B cell (primary cell): ENCODE measurements at regions not wholly inside any gene's neighbourhood (a gene's known extent, or its start where the extent isn't known, plus 50 kb on each side); places are given as distances from the start of the nearest gene placed in this dataset.

Experiments used
- ATAC-seq: fragments of 200-7000 bp; cut with Tn5 transposase; one replicate; pipeline ENCODE4 v1.10.0; 2021; ENCODE audit warnings: low read depth, mild to moderate bottlenecking, moderate number of reproducible peaks, moderate library complexity
- CTCF ChIA-PET: fragments of 350-600 bp; sonication (Branson Sonifier 250); formaldehyde crosslinking; loops from one replicate; lab custom pipeline; 2021; ENCODE audit warnings: antibody characterized with exemption, inconsistent platforms; lab: Charles Lee
- POLR2A ChIA-PET: fragments of 350-600 bp; sonication (Branson Sonifier 250); formaldehyde crosslinking; loops from one replicate; lab custom pipeline; 2021; ENCODE audit warnings: antibody characterized with exemption; lab: Charles Lee
- DNase-seq: peaks from one replicate; pipeline ENCODE4 v3.0.0; 2013
- H2AFZ ChIP-seq: 2 replicates; pipeline ENCODE4 v1.6.1; 2012; ENCODE audit warnings: mild to moderate bottlenecking, low read depth, low read length; ENCODE audit not compliant: insufficient read depth, poor library complexity, severe bottlenecking
- H3K27ac ChIP-seq, 2 donors: 1 replicate in 1 of 2; 2 replicates in 1 of 2; pipeline ENCODE4 v1.5.1; 2012 to 2013; ENCODE audit warnings: low read length in 2 of 2, mild to moderate bottlenecking in 2 of 2, moderate library complexity in 1 of 2
- H3K27me3 ChIP-seq, 4 experiments: fragments of 200-600 bp in 1 of 4; sonication (generic) in 1 of 4; replicated peaks in 1 of 4; 1 replicate in 2 of 4; 2 replicates in 2 of 4; pipeline versions ENCODE4 v1.6.1 to v1.7.0; 2013 to 2016; ENCODE audit warnings: low read length in 3 of 4, mild to moderate bottlenecking in 2 of 4, mixed read lengths in 1 of 4, moderate library complexity in 1 of 4; ENCODE audit not compliant: insufficient read depth in 4 of 4, control insufficient read depth in 3 of 4; ENCODE audit errors: control extremely low read depth in 1 of 4
- H3K36me3 ChIP-seq, 2 experiments: replicated peaks in 1 of 2; 1 replicate in 1 of 2; 2 replicates in 1 of 2; pipeline versions ENCODE4 v1.6.1 to v1.7.1; 2013; ENCODE audit warnings: low read length in 1 of 2; ENCODE audit not compliant: insufficient read depth in 2 of 2, control insufficient read depth in 1 of 2; ENCODE audit errors: control extremely low read depth in 1 of 2, extremely low read depth in 1 of 2
- H3K4me1 ChIP-seq, 2 donors: fragments of 200-600 bp in 1 of 2; sonication (generic) in 1 of 2; 1 replicate in 1 of 2; 2 replicates in 1 of 2; pipeline versions ENCODE4 v1.5.1 to v1.6.1; 2013 to 2017; ENCODE audit warnings: low read length in 2 of 2; ENCODE audit not compliant: control insufficient read depth in 2 of 2, insufficient read depth in 2 of 2
- H3K4me2 ChIP-seq: replicated peaks from 2 replicates; pipeline ENCODE3; 2012; ENCODE audit warnings: mild to moderate bottlenecking, low read depth, low read length; ENCODE audit not compliant: poor library complexity, severe bottlenecking
- H3K4me3 ChIP-seq, 5 experiments: fragments of 200-600 bp in 1 of 5; sonication (generic) in 1 of 5; 1 replicate in 3 of 5; 2 replicates in 2 of 5; pipeline versions ENCODE4 v1.5.1 to v1.7.0; 2011 to 2016; ENCODE audit warnings: low read length in 4 of 5, mild to moderate bottlenecking in 4 of 5, low read depth in 2 of 5, control low read depth in 1 of 5, moderate library complexity in 1 of 5; ENCODE audit not compliant: insufficient read depth in 1 of 5; ENCODE audit errors: control extremely low read depth in 1 of 5, extremely low read depth in 1 of 5
- H3K79me2 ChIP-seq: fragments of 200-600 bp; sonication (generic); one replicate; pipeline ENCODE4 v1.6.0; 2016; ENCODE audit warnings: low read length; ENCODE audit not compliant: control insufficient read depth, insufficient read depth
- H3K9ac ChIP-seq: fragments of 200-600 bp; sonication (generic); 2 replicates; pipeline ENCODE4 v1.6.1; 2017; ENCODE audit warnings: mild to moderate bottlenecking, low read length, moderate library complexity
- H3K9me3 ChIP-seq, 3 donors: one replicate each; pipeline versions ENCODE4 v1.6.1 to v1.7.1; 2013; ENCODE audit warnings: low read length in 2 of 3; ENCODE audit not compliant: control insufficient read depth in 2 of 3, insufficient read depth in 1 of 3; ENCODE audit errors: control extremely low read depth in 1 of 3
- H4K20me1 ChIP-seq: 2 replicates; pipeline ENCODE4 v1.6.0; 2012; ENCODE audit warnings: mild to moderate bottlenecking, low read length; ENCODE audit not compliant: insufficient read depth, control insufficient read depth, poor library complexity, severe bottlenecking
- H3K27ac Mint-ChIP-seq: one replicate; pipeline ENCODE4 v1.8.0; 2021; ENCODE audit warnings: mixed read lengths
- H3K27me3 Mint-ChIP-seq: one replicate; pipeline ENCODE4 v1.8.0; 2021; ENCODE audit warnings: mixed read lengths
- H3K4me1 Mint-ChIP-seq: one replicate; pipeline ENCODE4 v1.8.0; 2021; ENCODE audit warnings: mixed read lengths
- H3K4me3 Mint-ChIP-seq: one replicate; pipeline ENCODE4 v1.8.0; 2021; ENCODE audit warnings: mixed read lengths
- H3K9me3 Mint-ChIP-seq: one replicate; pipeline ENCODE4 v1.8.0; 2022; ENCODE audit warnings: mixed read lengths; ENCODE audit not compliant: insufficient read depth
- CTCF ChIP-seq: fragments of 200-600 bp; IDR thresholded peaks from one replicate; pipeline ENCODE4 v1.8.0; 2022; ENCODE audit warnings: antibody characterized with exemption, mild to moderate bottlenecking
- EZH2 ChIP-seq: IDR thresholded peaks from 2 replicates; pipeline ENCODE4 v1.6.1; 2012; ENCODE audit warnings: borderline replicate concordance, low read depth, mild to moderate bottlenecking, moderate library complexity, low read length; ENCODE audit not compliant: insufficient read depth, poor library complexity, severe bottlenecking
- WGBS: methylation state at CpG from one replicate; pipeline ENCODE4 v1.1.5; 2013; ENCODE audit warnings: missing lambda C conversion rate; ENCODE audit not compliant: insufficient coverage; 5-methylcytosine and 5-hydroxymethylcytosine counted together
- intact Hi-C: fragments of 100-400 bp; cut with micrococcal nuclease; formaldehyde crosslinking; loops from one replicate; pipeline ENCODE4 v1.10.0; 2022

GRCh38 chr12:92299344-92299743, 153.7 kb upstream of the BTG1 start:
- Histone ChIP-seq H3K27ac (no peak overlapping the region), H3K4me1 (peaks cover 26 to 29% of the 10 kb centered on the region in 2 donors), H3K4me3 (no peak overlapping the region), H3K9me3 (no peaks in the 10 kb centered on the region), H3K9ac (no peak overlapping the region), H3K36me3 (no peaks in the 10 kb centered on the region), H2AFZ (no peak overlapping the region), H3K4me2 (no peak overlapping the region), H3K27me3 (no peaks in the 10 kb centered on the region), H3K79me2 (peaks cover 12% of the 10 kb centered on the region), H4K20me1 (no peaks in the 10 kb centered on the region)
- Mint-ChIP-seq H3K9me3 (no peaks in the 10 kb centered on the region), H3K27ac (no peak overlapping the region), H3K4me1 (peaks cover 22% of the 10 kb centered on the region), H3K27me3 (no peaks in the 10 kb centered on the region), H3K4me3 (no peak overlapping the region)
- ATAC-seq, result no peak
- POLR2A ChIA-PET, result no interaction called here
- no peak for DNase-seq
- intact Hi-C loops, result no loop called here
- CTCF ChIA-PET, result interaction anchor here (1.2 kb wide), 1 partner anchor 9 kb away, joined by 3 read pairs; no protein-coding TSS in a partner anchor
- 100% methylated on average over 1 of the region's 2 CpGs for WGBS
- TF ChIP-seq CTCF (no peak), EZH2 (no peak)

GRCh38 chr12:92297932-92298696, 152.5 kb upstream of the BTG1 start:
- Histone ChIP-seq H3K36me3 (no peaks in the 10 kb centered on the region), H3K9ac (peak overlapping the region; percentile 8), H3K4me2 (peak overlapping the region; percentile 49), H2AFZ (peak overlapping the region; percentile 65), H3K27ac (peak overlapping the region; percentile 32 to 68), H3K79me2 (peaks cover 12% of the 10 kb centered on the region), H3K4me1 (peaks cover 26 to 29% of the 10 kb centered on the region in 2 donors), H4K20me1 (no peaks in the 10 kb centered on the region), H3K4me3 (no peak overlapping the region), H3K9me3 (no peaks in the 10 kb centered on the region), H3K27me3 (no peaks in the 10 kb centered on the region)
- H3K27me3 Mint-ChIP-seq, result no peaks in the 10 kb centered on the region
- intact Hi-C loops, result no loop called here
- H3K9me3 Mint-ChIP-seq, result no peaks in the 10 kb centered on the region
- TF ChIP-seq EZH2 (no peak), CTCF (no peak)
- DNase-seq (peak; percentile 27), ATAC-seq (peak; percentile 75)
- ChIA-PET CTCF (interaction anchor here (1.2 kb wide), 1 partner anchor 10 kb away, joined by 3 read pairs; no protein-coding TSS in a partner anchor), POLR2A (interaction anchor here (1.4 kb wide), 1 partner anchor 153 kb away, joined by 5 read pairs; the partner anchor contains the start of gene BTG1)
- whole genome bisulfite sequencing, result 92% methylated on average over 2 of the region's 8 CpGs
- peak overlapping the region; percentile 79 for H3K27ac Mint-ChIP-seq
- H3K4me1 Mint-ChIP-seq, result peaks cover 18% of the 10 kb centered on the region
- H3K4me3 Mint-ChIP-seq, result peak overlapping the region; percentile 54
